SHP77 treated with DMSO at 0.1 percent for 48 hours (cell line): ENCODE measurements at regions not wholly inside any gene's neighbourhood (a gene's known extent, or its start where the extent isn't known, plus 50 kb on each side); places are given as distances from the start of the nearest gene placed in this dataset.
"Not testable (repeated sequence)": the region's sequence is repeated elsewhere in the genome, so short reads cannot be mapped to it uniquely, and the experiment has no call there.

Experiments
- DNase-seq: peaks from one replicate; lab custom pipeline; 2025; lab: John Stamatoyannopoulos, UW

DNA sequence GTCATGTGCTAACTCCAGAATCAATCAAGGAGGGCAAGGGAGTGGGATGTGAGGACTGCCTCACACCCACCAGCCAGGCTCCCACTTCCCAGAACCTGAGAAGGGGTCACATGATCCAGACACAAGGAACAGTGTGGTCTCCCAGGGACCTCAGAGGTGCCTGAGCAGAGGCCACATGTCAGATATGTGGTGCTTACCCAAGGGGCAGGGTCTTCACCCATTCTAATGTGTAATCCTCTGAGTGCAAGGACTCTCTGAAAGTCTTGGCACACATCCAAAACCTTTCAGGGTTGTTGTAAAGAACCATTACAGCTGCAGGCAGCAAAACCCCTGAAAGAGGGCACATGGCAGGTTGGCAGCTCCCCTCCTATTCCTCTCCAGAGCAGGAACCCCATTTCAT is 656.6 kb downstream of the UQCRFS1 start:
- DNase-seq = no peak

- no peak for DNase-seq
Measured at GRCh38 chr19:28555317-28555716, 657.6 kb downstream of the UQCRFS1 start.

GRCh38 chr19:28554321-28555091 is 658.4 kb downstream of the UQCRFS1 start:
- no peak for DNase-seq

- DNase-seq = no peak
Measured at GRCh38 chr19:28553764-28554163, 659.2 kb downstream of the UQCRFS1 start.

DNA sequence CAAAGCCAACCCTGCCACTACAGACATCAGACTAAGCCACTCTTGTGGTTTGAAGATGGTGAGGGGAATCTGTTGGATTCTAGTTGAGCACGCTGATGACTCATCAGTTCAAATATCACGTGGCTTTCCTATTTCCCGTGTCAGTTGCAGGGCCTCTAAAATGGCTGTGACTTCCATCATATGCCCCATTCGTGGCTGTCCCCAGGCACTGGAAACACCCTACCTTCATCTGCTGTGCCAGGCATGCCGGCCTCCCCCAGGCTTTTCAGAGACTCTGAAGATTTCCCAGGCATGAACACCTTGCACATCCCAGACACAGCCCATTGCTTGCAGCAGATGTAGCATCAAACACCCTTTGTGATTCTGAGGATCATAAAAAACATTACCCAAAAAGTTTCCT is 659.9 kb downstream of the UQCRFS1 start:
- DNase-seq = no peak

DNA sequence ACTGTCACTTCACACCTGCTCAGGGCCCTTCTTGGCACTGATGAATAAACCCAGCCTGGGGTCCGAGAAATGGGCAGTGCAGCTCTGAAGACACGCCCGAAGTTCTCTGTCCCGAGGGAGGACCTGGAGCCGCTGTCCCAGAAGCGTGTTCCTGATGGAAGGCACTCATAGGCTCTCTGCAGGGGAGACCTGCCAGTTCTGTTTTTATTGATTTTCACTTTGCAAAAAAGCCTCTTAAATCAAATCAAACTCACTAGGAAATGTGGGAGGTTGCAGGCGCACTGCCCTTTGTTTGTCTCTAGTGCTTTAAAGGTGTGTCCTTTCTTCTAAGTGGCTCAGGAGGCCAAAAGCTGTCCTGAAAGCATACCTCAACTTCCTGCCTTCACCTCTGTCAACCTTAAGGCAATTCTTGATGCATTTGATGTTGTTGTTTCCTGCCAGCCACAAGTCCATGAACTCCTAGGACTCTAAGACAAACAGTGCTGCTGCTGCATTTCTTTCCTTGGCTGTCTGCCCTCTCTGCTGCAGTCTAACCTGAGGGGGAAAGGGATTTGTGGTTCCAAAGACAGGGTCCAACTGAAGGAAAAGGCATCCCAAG is 663.2 kb downstream of the UQCRFS1 start:
- DNase-seq = no peak

- DNase-seq = no peak
Measured at GRCh38 chr19:28546148-28546685, 666.7 kb downstream of the UQCRFS1 start.

DNA sequence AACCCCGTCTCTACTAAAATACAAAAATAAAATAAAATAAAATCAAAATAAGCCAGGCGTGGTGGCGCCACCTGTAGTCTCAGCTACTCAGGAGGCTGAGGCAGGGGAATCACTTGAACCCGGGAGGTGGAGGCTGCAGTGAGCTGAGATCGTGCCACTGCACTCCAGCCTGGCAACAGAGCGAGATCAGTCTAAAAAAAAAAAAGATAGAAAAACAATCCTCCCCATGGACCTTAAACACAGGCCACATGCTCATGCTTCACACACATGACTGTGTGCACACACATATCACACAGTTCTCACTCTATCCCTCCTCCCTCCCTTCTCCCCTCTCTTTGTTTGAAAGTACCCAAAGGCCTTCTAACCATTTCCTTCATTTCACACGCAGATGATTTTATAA is 667.6 kb downstream of the UQCRFS1 start:
- not testable (repeated sequence) for DNase-seq

- no peak for DNase-seq
Measured at GRCh38 chr19:28544451-28545261, 668.3 kb downstream of the UQCRFS1 start.

- no peak for DNase-seq
Measured at GRCh38 chr19:28543244-28543776, 669.6 kb downstream of the UQCRFS1 start.

GRCh38 chr19:28542394-28543243 is 670.3 kb downstream of the UQCRFS1 start:
- no peak for DNase-seq

DNA sequence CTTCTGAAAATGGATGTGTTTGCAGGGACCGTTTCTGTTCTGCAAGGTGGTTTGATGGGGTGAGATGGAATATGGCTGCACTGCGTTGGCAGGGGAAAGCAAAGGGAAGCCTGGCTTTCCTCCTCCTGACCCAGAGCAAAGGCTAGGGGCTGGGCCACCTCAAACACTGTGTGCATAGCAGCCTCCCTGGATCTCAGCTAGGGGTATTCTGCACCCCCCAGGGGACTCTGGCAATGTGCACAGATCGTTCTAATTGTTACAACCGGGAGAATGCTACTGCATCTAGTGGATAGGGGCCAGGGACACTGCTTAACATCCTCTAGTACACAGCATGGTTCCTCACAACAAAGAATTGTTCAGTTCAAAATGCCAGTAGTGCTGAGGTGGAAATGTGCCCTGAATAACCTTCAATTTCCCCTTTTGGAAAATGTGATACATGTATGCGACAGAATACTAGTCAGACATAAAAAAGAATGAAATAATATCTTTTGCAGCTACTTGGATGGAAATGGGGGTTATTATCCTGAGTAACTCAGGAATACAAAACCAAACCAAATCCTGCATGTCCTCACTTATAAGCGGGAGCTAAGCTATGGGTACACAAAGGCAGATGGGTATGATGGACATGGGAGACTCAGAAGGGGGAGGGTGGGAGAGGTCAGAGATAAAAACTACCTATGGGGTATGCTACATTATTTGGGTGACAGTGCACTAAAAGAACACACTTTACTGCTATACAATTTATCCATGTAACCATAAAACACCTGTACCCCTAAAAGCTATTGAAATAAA is 671.2 kb downstream of the UQCRFS1 start:
- DNase-seq = no peak

DNA sequence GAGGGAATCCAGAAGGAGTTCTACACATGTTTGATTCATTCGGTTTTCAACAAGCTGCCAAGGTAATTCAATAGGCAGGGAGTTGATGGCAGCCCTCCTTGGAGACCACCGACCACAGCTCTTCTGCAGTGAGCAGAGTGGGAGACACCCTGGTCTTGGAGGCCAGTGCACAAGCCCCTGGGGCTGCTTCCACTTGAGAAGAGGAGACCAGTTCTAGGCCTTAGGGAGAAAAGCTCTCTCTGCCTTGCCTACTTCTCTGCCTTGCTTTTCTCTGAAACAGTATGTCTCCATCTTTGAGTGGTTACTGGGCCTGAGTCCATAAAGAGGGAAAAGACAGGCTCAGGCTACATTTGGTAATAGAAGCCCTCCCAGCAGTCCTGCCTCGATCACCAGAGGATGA is 671.9 kb downstream of the UQCRFS1 start:
- no peak for DNase-seq

GRCh38 chr19:28540385-28540784 is 672.6 kb downstream of the UQCRFS1 start:
- not testable (repeated sequence) for DNase-seq

DNA sequence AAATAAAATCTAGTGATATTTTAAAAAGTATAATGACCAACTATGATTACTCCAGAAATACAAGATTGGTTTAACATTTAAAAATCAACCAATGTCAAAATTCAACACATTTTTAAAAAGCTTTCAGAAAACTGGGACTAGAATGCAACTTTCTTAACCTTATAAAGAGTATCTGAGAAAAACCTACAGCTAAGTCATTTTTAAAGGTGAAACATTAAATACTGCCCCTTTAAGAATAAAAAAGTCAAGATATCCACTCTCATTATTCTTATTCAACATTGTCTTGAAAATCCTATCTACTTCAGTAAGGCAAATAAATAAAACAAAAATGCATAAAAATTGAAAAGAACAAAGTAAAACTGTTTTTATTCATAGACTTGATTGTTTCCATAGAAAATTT is 673.2 kb downstream of the UQCRFS1 start:
- no peak for DNase-seq

DNA sequence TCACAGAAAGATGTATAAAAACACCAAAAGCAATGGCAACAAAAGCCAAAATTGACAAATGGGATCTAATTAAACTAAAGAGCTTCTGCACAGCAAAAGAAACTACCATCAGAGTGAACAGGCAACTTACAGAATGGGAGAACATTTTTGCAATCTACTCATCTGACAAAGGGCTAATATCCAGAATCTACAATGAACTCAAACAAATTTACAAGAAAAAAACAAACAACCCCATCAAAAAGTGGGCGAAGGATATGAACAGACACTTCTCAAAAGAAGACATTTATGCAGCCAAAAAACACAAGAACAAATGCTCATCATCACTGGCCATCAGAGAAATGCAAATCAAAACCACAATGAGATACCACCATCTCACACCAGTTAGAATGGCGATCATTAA is 674.4 kb downstream of the UQCRFS1 start:
- DNase-seq = not testable (repeated sequence)

DNA sequence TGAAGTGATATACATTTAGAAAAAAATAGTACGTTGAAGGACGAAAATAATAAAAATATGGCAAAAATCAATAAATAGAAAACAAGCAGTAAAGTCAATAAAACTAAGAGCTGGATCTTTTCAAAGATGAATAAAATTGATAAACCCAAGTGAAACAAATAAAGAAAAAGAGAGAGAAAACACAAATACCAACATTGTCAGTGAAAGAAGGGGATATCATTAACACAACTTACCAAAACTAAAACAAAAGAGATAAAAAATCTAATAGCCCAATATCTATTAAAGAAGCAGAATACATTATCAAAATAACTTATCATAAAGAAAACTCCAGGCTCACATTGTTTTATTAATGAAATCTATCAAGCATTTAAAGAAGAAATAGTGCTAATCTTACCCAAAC is 675.1 kb downstream of the UQCRFS1 start:
- DNase-seq = no peak

GRCh38 chr19:28537079-28537478 is 675.9 kb downstream of the UQCRFS1 start:
- DNase-seq = no peak

GRCh38 chr19:28535352-28535775 is 677.6 kb downstream of the UQCRFS1 start:
- no peak for DNase-seq

GRCh38 chr19:28534766-28535351 is 678.1 kb downstream of the UQCRFS1 start:
- no peak for DNase-seq
